ENCODE measurements at regions not wholly inside any gene's neighbourhood (a gene's known extent, or its start where the extent isn't known, plus 50 kb on each side); places are given as distances from the start of the nearest gene placed in this dataset.

DNA sequence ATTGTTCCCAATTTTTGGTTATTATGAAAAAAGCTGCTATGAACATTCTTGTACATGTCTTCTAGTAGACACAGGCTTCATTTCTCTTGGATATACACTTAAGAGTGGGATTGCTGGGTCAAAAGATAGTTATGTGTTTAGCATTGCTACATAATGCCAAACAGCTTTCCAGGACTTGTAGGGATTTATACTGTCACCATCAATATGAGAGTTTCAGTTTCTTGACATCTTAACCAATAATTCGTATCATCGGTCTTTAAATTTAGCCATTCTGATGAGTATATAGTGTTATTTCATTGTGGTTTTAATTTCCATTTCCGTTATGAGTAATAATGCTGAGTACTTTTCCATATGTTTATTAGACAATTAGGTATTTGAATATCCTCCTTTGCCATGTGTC is 190.3 kb upstream of the PFN2 start:
- DNase-seq (ENCODE audit: low spot score): no peak

- DNase-seq (ENCODE audit: low spot score): peak; percentile 4
Measured at GRCh38 chr3:150158943-150159625, 188.4 kb upstream of the PFN2 start.

GRCh38 chr3:150152567-150152966 is 181.9 kb upstream of the PFN2 start:
- DNase-seq (ENCODE audit: low spot score): no peak

DNA sequence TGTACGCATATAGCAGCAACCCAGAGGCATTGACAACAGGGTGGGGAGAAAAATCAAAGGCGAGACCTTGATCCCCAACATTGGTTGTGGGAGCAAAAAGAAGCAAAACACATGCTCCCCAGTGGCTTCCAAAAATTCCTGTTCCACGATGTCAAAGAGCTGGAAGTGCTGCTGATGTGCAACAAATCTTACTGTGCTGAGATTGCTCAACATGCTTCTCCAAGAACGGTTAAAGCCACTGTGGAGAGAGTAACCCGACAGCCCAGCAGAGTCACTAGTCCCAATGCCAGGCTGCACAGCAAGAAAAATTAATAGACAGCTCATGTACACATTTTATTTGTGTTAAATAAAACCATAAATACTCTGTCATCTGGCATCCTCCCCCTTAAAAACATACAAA is 179.9 kb upstream of the PFN2 start:
- peak; percentile 28 for DNase-seq (ENCODE audit: low spot score)

DNA sequence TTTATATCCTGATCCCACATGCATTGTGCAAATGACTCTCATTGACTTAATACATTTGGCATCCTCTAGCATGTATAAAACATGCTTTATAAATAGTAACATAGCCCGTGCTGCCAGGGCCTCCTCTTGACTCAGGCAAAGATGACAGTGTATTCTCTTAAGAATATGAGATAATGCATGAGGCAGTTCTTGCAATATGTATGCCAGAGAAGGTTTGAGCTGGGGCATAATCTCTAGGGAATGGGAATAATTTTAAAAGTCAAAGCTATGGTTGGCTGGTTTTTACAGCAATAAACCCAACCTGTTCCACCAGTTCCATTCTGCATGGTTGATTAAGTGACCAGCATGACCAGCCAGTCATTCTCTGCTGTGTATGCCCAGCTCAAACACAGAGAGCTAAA is 179.0 kb upstream of the PFN2 start:
- DNase-seq (ENCODE audit: low spot score): peak; percentile 94

GRCh38 chr3:150148227-150148626 is 177.5 kb upstream of the PFN2 start:
- peak; percentile 6 for DNase-seq (ENCODE audit: low spot score)

GRCh38 chr3:150147776-150148175 is 177.1 kb upstream of the PFN2 start:
- DNase-seq (ENCODE audit: low spot score): peak; percentile 45

DNA sequence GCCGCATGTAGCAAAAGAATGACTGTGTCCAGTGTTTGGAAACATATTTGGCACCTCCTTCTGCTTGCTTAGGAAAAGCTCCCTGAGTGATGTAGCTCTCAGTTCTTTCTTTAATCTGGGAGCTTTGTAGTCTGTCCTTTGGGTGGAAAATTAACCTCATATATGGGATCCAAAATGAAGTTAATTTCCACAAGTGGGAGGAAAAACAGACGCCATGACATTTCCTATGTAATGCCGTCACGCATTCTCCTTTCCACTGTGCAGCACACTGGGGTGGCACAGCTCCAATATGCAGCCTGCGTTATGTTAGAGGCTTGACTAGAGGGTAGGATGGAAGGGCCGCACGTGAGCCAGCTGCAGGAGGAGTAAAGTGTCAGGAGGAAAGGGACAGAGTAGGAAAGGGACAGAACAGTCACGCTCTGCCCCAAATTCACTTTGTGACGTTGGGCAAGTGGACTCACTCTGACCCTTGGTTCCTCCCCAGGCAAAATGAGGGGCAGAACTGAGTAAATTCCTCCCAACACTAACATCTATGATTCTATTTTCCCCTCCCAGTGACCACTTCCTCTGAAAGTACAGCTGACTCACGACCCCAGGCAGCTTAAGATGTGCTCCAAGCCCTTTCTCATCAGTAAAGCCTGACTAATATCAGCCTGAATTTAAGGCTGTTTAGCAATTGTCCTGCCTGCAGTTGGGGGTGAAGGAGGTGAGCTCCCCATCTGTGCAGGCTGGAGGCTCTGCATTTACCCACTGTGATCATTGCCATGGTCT is 176.5 kb upstream of the PFN2 start:
- peak; percentile 88 for DNase-seq (ENCODE audit: low spot score)

DNA sequence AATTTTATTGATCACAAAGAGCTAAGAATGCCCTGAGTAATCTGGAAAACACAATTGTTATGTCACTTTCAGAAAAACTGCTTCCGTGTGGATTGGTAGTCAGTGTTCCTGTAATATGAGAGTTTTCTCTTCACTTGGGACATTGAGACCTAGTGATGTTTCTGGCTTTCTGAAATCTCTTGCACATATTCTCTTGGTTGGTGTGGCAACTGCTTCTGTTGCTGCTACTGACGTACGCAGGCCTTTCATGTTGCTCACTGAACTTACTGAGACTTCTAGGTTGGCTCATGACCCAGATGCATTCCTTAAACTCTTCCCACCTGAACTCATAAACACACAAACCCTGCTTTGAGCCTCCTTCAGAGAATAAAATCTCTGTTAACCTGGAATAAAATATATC is 175.0 kb upstream of the PFN2 start:
- DNase-seq (ENCODE audit: low spot score): peak; percentile 66

GRCh38 chr3:150144191-150144708 is 173.6 kb upstream of the PFN2 start:
- DNase-seq (ENCODE audit: low spot score): peak; percentile 4

GRCh38 chr3:150142936-150143335 is 172.2 kb upstream of the PFN2 start:
- no peak for DNase-seq (ENCODE audit: low spot score)

- DNase-seq (ENCODE audit: low spot score): no peak
Measured at GRCh38 chr3:150141790-150142326, 171.2 kb upstream of the PFN2 start.

GRCh38 chr3:150140614-150141321 is 170.1 kb upstream of the PFN2 start:
- no peak for DNase-seq (ENCODE audit: low spot score)

GRCh38 chr3:150138824-150139223 is 168.1 kb upstream of the PFN2 start:
- no peak for DNase-seq (ENCODE audit: low spot score)

DNA sequence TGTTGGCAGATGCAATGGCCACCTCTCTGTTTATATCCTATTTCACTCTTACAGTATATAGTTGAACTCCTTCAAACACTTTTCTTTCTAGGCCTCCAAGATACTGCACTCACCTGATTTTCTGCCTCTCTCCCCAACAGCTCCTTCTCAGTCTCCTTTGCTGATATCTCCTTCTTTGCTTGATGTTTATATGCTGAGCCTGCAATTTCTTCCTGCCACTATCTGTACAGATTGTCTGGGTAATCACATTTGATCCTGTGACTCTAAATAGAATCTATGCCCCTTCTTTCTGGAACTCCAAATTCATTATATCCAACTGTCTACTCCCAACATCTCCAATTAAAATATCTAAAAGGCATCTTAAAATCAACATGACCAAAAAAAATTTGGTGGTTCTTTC is 165.5 kb upstream of the PFN2 start:
- no peak for DNase-seq (ENCODE audit: low spot score)

- no peak for DNase-seq (ENCODE audit: low spot score)
Measured at GRCh38 chr3:150135287-150135721, 164.6 kb upstream of the PFN2 start.

GRCh38 chr3:150133293-150133692 is 162.6 kb upstream of the PFN2 start:
- peak; percentile 70 for DNase-seq (ENCODE audit: low spot score)

GRCh38 chr3:150132101-150132749 is 161.5 kb upstream of the PFN2 start:
- DNase-seq (ENCODE audit: low spot score): peak; percentile 72

- no peak for DNase-seq (ENCODE audit: low spot score)
Measured at GRCh38 chr3:150131663-150132062, 161.0 kb upstream of the PFN2 start.

DNA sequence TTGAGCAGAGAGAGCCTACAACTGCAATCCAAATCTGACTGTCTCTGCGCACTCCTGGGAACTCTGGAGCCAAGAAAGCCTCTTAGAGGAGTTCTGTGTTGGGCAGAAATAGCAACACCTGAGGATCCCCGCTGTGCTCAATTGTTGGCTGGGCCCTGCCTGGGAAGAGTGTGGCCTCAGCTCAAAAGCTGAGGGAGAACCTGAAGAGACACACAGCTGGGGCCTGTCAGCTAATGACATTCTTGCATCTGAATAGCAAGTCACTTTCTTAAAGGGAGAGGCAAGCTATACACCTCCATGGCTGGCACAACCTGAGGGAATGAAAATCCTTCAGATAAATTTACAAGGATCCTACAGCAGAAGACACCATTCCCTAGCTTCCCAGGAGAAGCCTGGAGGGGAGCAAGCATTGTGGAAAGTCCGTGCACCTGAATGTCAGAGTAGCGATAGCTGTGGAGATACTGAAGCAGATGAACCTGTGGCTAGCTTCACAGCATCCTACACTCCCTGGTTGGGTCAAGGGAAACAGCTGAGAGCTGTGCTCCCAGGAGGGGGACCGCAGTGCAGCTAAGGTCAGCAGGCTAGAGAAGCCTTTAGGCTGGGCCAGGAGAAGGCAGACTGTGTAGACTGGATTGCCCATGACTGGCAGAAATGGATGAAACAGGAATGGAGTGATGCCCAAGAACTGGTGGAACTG is 159.9 kb upstream of the PFN2 start:
- DNase-seq (ENCODE audit: low spot score): no peak

GRCh38 chr3:150129166-150129565 is 158.5 kb upstream of the PFN2 start:
- DNase-seq (ENCODE audit: low spot score): no peak

All from kidney tubule cell (primary cell).